MM.1S (cell line): ENCODE measurements at regions not wholly inside any gene's neighbourhood (a gene's known extent, or its start where the extent isn't known, plus 50 kb on each side); places are given as distances from the start of the nearest gene placed in this dataset.

Experiments used
- DNase-seq: peaks from one replicate; pipeline ENCODE4 v3.0.0-alpha.2; 2015
- H2AFZ ChIP-seq: fragments of 300-600 bp; sonication (generic); 2 replicates; pipeline ENCODE4 v1.6.0; 2016; ENCODE audit warnings: antibody characterized with exemption, low read length
- H3F3A ChIP-seq: fragments of 300-600 bp; sonication (generic); 2 replicates; pipeline ENCODE4 v1.6.1; 2016; ENCODE audit warnings: mild to moderate bottlenecking, antibody characterized with exemption, low read length, moderate library complexity, mixed read lengths; ENCODE audit not compliant: insufficient read depth
- H3K27ac ChIP-seq: fragments of 300-600 bp; sonication (generic); 2 replicates; pipeline ENCODE4 v1.5.1; 2016; ENCODE audit warnings: mild to moderate bottlenecking, low read length
- H3K27me3 ChIP-seq: fragments of 300-600 bp; sonication (generic); replicated peaks from 2 replicates; pipeline ENCODE4 v1.6.0; 2016; ENCODE audit warnings: low read length; ENCODE audit not compliant: insufficient read depth
- H3K36me3 ChIP-seq: fragments of 300-600 bp; sonication (generic); replicated peaks from 2 replicates; pipeline ENCODE4 v1.6.1; 2016; ENCODE audit warnings: mild to moderate bottlenecking, low read length, mixed read lengths; ENCODE audit not compliant: insufficient read depth
- H3K4me1 ChIP-seq: fragments of 300-600 bp; sonication (generic); 2 replicates; pipeline ENCODE4 v1.6.1; 2016; ENCODE audit warnings: low read length, mixed read lengths
- H3K4me2 ChIP-seq: fragments of 300-600 bp; sonication (generic); 2 replicates; pipeline ENCODE4 v1.6.0; 2016; ENCODE audit warnings: low read depth, low read length
- H3K4me3 ChIP-seq: fragments of 300-600 bp; sonication (generic); 2 replicates; pipeline ENCODE4 v1.5.1; 2016; ENCODE audit warnings: low read length, mixed read lengths
- H3K79me2 ChIP-seq: fragments of 300-600 bp; sonication (generic); 2 replicates; pipeline ENCODE4 v1.6.1; 2016; ENCODE audit warnings: mixed run types, low read length, mixed read lengths
- H3K9ac ChIP-seq: fragments of 300-600 bp; sonication (generic); 2 replicates; pipeline ENCODE4 v1.6.1; 2016; ENCODE audit warnings: low read length, mixed read lengths
- H3K9me2 ChIP-seq: fragments of 300-600 bp; sonication (generic); replicated peaks from 2 replicates; pipeline ENCODE4 v1.6.1; 2016; ENCODE audit warnings: mild to moderate bottlenecking, low read length, mixed read lengths; ENCODE audit not compliant: insufficient read depth
- H3K9me3 ChIP-seq: fragments of 300-600 bp; sonication (generic); replicated peaks from 2 replicates; pipeline ENCODE4 v1.6.1; 2016; ENCODE audit warnings: mild to moderate bottlenecking, low read length, mixed read lengths; ENCODE audit not compliant: insufficient read depth
- H4K20me1 ChIP-seq: fragments of 300-600 bp; sonication (generic); 2 replicates; pipeline ENCODE4 v1.6.1; 2016; ENCODE audit warnings: mild to moderate bottlenecking, low read length, moderate library complexity, mixed read lengths; ENCODE audit not compliant: insufficient read depth
- EZH2 ChIP-seq: fragments of 300-600 bp; sonication (generic); optimal IDR thresholded peaks from 2 replicates; pipeline ENCODE3; 2017; ENCODE audit warnings: low read depth, mild to moderate bottlenecking, antibody characterized with exemption, low read length, mixed read lengths
- EZH2phosphoT487 ChIP-seq: fragments of 300-600 bp; sonication (generic); IDR thresholded peaks from 2 replicates; pipeline ENCODE4 v1.6.1; 2018; ENCODE audit warnings: antibody characterized with exemption, low read length
- TF ChIP-seq, protein P1 (sequence below): fragments of 300-600 bp; sonication (generic); IDR thresholded peaks from 2 replicates; pipeline ENCODE4 v1.5.1; 2016; ENCODE audit warnings: antibody characterized with exemption, low read length, mixed read lengths

DNA sequence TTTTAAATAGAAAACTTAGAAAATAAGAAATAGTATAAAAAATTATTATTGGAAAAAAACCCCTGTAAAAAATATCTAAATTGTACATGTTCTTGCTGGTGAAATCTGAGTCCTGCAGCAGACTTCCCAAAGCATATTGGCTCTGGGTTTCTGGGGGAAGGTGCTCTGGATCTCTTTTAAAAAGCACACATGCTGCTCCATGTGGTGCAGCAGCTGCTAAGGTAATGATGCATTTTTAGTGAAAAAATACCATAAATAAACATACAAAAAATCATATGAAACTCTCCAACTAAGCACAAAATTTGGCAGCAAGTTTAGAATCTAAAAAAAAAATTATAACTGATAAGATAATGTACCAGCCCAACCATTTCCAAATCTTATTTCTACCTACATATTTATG, 216.5 kb downstream of the GPD2 start:
- no peaks in the 10 kb centered on the region for H3K36me3 ChIP-seq
- H3K79me2 ChIP-seq, result no peaks in the 10 kb centered on the region
- H3F3A ChIP-seq, result no peaks in the 10 kb centered on the region
- H4K20me1 ChIP-seq, result no peaks in the 10 kb centered on the region
- H3K4me2 ChIP-seq, result no peak overlapping the region
- no peaks in the 10 kb centered on the region for H3K9me2 ChIP-seq
- H3K27ac ChIP-seq, result no peak overlapping the region
- H3K4me3 ChIP-seq, result no peak overlapping the region
- no peak for DNase-seq
- no peak overlapping the region for H2AFZ ChIP-seq
- no peaks in the 10 kb centered on the region for H3K4me1 ChIP-seq
- no peaks in the 10 kb centered on the region for H3K27me3 ChIP-seq
- TF ChIP-seq EZH2 (no peak), EZH2phosphoT487 (no peak)
- TF ChIP-seq, protein P1, sequence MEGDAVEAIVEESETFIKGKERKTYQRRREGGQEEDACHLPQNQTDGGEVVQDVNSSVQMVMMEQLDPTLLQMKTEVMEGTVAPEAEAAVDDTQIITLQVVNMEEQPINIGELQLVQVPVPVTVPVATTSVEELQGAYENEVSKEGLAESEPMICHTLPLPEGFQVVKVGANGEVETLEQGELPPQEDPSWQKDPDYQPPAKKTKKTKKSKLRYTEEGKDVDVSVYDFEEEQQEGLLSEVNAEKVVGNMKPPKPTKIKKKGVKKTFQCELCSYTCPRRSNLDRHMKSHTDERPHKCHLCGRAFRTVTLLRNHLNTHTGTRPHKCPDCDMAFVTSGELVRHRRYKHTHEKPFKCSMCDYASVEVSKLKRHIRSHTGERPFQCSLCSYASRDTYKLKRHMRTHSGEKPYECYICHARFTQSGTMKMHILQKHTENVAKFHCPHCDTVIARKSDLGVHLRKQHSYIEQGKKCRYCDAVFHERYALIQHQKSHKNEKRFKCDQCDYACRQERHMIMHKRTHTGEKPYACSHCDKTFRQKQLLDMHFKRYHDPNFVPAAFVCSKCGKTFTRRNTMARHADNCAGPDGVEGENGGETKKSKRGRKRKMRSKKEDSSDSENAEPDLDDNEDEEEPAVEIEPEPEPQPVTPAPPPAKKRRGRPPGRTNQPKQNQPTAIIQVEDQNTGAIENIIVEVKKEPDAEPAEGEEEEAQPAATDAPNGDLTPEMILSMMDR, result no peak
- H3K9ac ChIP-seq, result no peak overlapping the region
- H3K9me3 ChIP-seq, result no peaks in the 10 kb centered on the region

DNA sequence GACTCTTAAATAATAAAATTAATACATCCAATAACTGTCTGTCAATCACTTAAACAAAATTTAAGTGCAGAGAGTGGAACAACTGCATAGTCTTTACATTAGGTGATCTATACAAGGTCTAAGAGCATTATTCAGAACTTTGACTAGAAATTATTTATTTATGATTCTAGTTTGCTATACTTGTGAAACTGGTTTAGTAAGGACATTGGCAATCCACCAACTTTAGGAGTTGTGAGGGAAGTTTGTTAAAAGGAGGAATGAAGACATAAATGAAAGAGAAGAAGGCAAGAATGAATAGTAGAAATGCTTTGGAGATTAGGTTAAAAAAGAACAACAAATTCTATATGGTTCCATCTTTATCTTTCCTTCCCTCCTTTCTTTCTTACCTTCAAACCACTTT, 217.5 kb downstream of the GPD2 start:
- Histone ChIP-seq H4K20me1 (no peaks in the 10 kb centered on the region), H3K4me2 (no peak overlapping the region), H3K79me2 (no peaks in the 10 kb centered on the region), H3K36me3 (no peaks in the 10 kb centered on the region), H3K27ac (no peak overlapping the region), H3K9me2 (no peaks in the 10 kb centered on the region), H2AFZ (no peak overlapping the region), H3F3A (no peaks in the 10 kb centered on the region), H3K9me3 (no peaks in the 10 kb centered on the region), H3K27me3 (no peaks in the 10 kb centered on the region), H3K4me1 (no peaks in the 10 kb centered on the region), H3K4me3 (no peak overlapping the region), H3K9ac (no peak overlapping the region)
- TF ChIP-seq, protein P1, result no peak
- TF ChIP-seq EZH2, result no peak
- no peak for TF ChIP-seq EZH2phosphoT487
- DNase-seq, result no peak

DNA sequence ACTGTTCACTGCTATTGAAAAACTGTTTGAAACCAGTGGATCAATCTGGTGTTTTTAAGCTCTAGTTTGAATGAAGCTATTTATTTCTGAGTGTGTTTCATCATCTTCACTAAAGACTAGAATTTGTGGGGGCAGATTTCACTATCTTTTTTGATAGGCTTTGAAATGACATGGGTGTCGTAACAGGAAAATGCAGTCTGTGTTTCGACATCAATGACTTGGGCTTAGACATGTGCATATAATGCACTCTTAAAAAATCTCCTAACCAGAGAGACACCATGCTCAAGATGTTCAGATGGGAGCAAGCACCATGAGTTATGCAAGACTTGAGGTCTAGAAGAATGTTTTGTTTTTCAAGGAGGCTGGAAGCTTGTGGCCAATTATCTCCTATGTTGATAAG, 221.6 kb downstream of the GPD2 start:
- H3K9me3 ChIP-seq, result no peaks in the 10 kb centered on the region
- H2AFZ ChIP-seq, result no peak overlapping the region
- DNase-seq, result no peak
- no peaks in the 10 kb centered on the region for H3K4me1 ChIP-seq
- no peaks in the 10 kb centered on the region for H3K27me3 ChIP-seq
- H3K4me3 ChIP-seq, result no peak overlapping the region
- H3K79me2 ChIP-seq, result no peaks in the 10 kb centered on the region
- no peaks in the 10 kb centered on the region for H4K20me1 ChIP-seq
- no peaks in the 10 kb centered on the region for H3K36me3 ChIP-seq
- H3K9ac ChIP-seq, result no peak overlapping the region
- H3K4me2 ChIP-seq, result no peak overlapping the region
- H3K9me2 ChIP-seq, result no peaks in the 10 kb centered on the region
- no peaks in the 10 kb centered on the region for H3F3A ChIP-seq
- TF ChIP-seq EZH2phosphoT487, result no peak
- no peak for TF ChIP-seq EZH2
- TF ChIP-seq, protein P1, result no peak
- no peak overlapping the region for H3K27ac ChIP-seq
